Neural crest cell (in vitro differentiated cells): ENCODE measurements at regions not wholly inside any gene's neighbourhood (a gene's known extent, or its start where the extent isn't known, plus 50 kb on each side); places are given as distances from the start of the nearest gene placed in this dataset.

ENCODE experiments used
- DNase-seq: peaks from one replicate; pipeline ENCODE4 v3.0.0; 2021; ENCODE audit warnings: low read depth, mixed read lengths, low spot score
- H3K27ac Mint-ChIP-seq: one replicate; pipeline ENCODE4 v1.8.0; 2021; ENCODE audit warnings: mild to moderate bottlenecking, mixed read lengths; ENCODE audit not compliant: unreplicated experiment
- H3K27me3 Mint-ChIP-seq: 2 replicates; pipeline ENCODE4 v1.8.0; 2021; ENCODE audit warnings: low read depth, mild to moderate bottlenecking, mixed read lengths
- H3K36me3 Mint-ChIP-seq: 2 replicates; pipeline ENCODE4 v1.8.0; 2021; ENCODE audit warnings: low read depth, mild to moderate bottlenecking, mixed read lengths
- H3K4me1 Mint-ChIP-seq: 2 replicates; pipeline ENCODE4 v1.8.0; 2021; ENCODE audit warnings: mixed read lengths
- H3K4me3 Mint-ChIP-seq: one replicate; pipeline ENCODE4 v1.8.0; 2021; ENCODE audit warnings: mild to moderate bottlenecking, mixed read lengths
- H3K9me3 Mint-ChIP-seq: 2 replicates; pipeline ENCODE4 v1.8.0; 2021; ENCODE audit warnings: mixed read lengths
- CTCF ChIP-seq: fragments of 200-600 bp; sonication (generic); conservative IDR thresholded peaks from 2 replicates; pipeline ENCODE4 v1.5.0; 2021; ENCODE audit warnings: antibody characterized with exemption, mild to moderate bottlenecking

GRCh38 chr5:30337084-30337573 is 856.4 kb upstream of the CDH6 start:
- DNase-seq, result no peak
- H3K4me1 Mint-ChIP-seq, result no peaks in the 10 kb centered on the region
- no peaks in the 10 kb centered on the region for H3K27me3 Mint-ChIP-seq
- no peak for TF ChIP-seq CTCF
- H3K36me3 Mint-ChIP-seq, result no peaks in the 10 kb centered on the region
- no peak overlapping the region for H3K27ac Mint-ChIP-seq
- no peak overlapping the region for H3K4me3 Mint-ChIP-seq
- H3K9me3 Mint-ChIP-seq, result peaks cover 2% of the 10 kb centered on the region

GRCh38 chr5:30331534-30331933 is 862.0 kb upstream of the CDH6 start:
- Mint-ChIP-seq H3K4me3 (no peak overlapping the region), H3K9me3 (peaks cover 2% of the 10 kb centered on the region), H3K27me3 (no peaks in the 10 kb centered on the region), H3K36me3 (no peaks in the 10 kb centered on the region), H3K27ac (no peak overlapping the region), H3K4me1 (no peaks in the 10 kb centered on the region)
- no peak for DNase-seq
- no peak for TF ChIP-seq CTCF

GRCh38 chr5:30325795-30326194 is 867.7 kb upstream of the CDH6 start:
- no peaks in the 10 kb centered on the region for H3K4me1 Mint-ChIP-seq
- no peaks in the 10 kb centered on the region for H3K27me3 Mint-ChIP-seq
- H3K9me3 Mint-ChIP-seq, result peaks cover 4% of the 10 kb centered on the region
- no peak overlapping the region for H3K27ac Mint-ChIP-seq
- no peak for TF ChIP-seq CTCF
- no peak for DNase-seq
- no peaks in the 10 kb centered on the region for H3K36me3 Mint-ChIP-seq
- H3K4me3 Mint-ChIP-seq, result no peak overlapping the region

- Mint-ChIP-seq H3K4me1 (no peaks in the 10 kb centered on the region), H3K27ac (no peak overlapping the region), H3K4me3 (no peak overlapping the region), H3K36me3 (no peaks in the 10 kb centered on the region), H3K27me3 (no peaks in the 10 kb centered on the region), H3K9me3 (peaks cover 4% of the 10 kb centered on the region)
- DNase-seq, result no peak
- TF ChIP-seq CTCF, result no peak
Measured at GRCh38 chr5:30324083-30324482, 869.4 kb upstream of the CDH6 start.

- H3K27ac Mint-ChIP-seq, result no peak overlapping the region
Measured at GRCh38 chr5:30287890-30288289, 905.6 kb upstream of the CDH6 start.

More at GRCh38 chr5:30287890-30288289, 905.6 kb upstream of the CDH6 start:
- Mint-ChIP-seq H3K36me3 (peaks cover 8% of the 10 kb centered on the region), H3K27me3 (no peaks in the 10 kb centered on the region), H3K4me3 (no peak overlapping the region), H3K9me3 (peaks cover 13% of the 10 kb centered on the region), H3K4me1 (no peaks in the 10 kb centered on the region)
- DNase-seq, result no peak
- TF ChIP-seq CTCF, result no peak
